ENCODE measurements at regions not wholly inside any gene's neighbourhood (a gene's known extent, or its start where the extent isn't known, plus 50 kb on each side); places are given as distances from the start of the nearest gene placed in this dataset.
"Not testable (repeated sequence)": the region's sequence is repeated elsewhere in the genome, so short reads cannot be mapped to it uniquely, and the experiment has no call there.

DNA sequence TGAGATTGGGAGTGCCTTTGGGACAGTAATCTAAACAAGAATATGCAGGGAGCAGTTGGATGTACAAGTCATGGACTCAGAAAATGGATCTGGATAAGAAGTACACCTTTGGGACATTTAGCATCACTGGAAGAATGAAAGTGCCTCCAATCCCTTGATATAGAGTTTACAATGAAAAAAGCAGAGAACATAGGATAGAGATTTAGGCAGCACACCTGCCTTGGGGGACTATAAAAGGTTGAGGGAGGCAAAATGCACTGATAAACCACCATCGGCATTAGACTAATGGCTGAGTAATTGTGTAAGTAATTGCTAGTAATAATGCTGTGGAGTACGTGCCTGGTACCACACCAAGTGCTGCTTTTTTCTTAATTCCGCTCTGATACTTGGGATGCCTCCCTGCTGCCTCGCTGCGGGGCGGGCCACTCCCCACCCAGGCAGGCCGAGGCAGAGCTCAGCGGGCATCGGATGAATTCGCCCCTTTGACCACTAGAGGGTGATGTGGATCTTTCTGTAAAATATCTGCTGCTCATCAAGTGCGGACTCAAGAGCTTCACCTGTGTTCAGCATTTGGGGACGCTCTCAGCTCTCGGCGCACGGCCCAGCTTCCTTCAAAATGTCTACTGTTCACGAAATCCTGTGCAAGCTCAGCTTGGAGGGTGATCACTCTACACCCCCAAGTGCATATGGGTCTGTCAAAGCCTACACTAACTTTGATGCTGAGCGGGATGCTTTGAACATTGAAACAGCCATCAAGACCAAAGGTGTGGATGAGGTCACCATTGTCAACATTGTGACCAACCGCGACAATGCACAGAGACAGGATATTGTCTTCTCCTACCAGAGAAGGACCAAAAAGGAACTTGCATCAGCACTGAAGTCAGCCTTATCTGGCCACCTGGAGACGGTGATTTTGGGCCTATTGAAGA, 99.9 kb downstream of the ANKRD18B start:
- peak; percentile 81 for DNase-seq

DNA sequence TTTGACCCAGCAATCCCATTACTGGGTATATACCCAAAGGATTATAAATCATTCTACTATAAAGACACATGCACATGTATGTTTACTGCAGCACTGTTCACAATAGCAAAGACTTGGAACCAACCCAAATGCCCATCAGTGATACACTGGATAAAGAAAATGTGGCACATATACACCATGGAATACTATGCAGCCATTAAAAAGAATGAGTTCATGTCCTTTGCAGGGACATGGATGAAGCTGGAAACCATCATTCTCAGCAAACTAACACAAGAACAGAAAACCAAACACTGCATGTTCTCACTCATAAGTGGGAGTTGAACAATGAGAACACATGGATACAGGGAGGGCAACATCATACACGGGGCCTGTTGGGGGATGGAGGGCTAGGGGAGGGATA, 104.3 kb downstream of the ANKRD18B start:
- not testable (repeated sequence) for DNase-seq

GRCh38 chr9:33628865-33629410, 104.9 kb downstream of the ANKRD18B start:
- DNase-seq = no peak

DNA sequence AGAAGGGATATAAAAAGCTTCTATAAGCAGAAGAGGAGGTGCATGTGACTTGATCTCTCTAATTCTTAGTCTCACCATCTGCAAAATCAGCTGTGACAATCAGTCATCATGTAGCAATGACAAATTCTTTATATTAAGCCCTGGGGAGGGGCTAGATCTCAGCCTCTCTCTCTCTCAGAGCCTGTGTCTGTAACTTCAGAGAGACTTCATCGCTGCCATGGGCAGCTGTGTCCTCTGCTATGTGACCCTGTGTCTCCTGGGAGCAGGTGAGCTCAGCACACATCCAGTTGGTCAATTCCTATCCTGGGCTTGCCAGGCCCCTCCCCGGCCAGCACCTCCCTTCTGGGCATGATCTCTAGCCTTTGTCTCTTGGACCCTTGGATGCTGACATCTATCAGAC, 109.6 kb downstream of the ANKRD18B start:
- DNase-seq = no peak

DNA sequence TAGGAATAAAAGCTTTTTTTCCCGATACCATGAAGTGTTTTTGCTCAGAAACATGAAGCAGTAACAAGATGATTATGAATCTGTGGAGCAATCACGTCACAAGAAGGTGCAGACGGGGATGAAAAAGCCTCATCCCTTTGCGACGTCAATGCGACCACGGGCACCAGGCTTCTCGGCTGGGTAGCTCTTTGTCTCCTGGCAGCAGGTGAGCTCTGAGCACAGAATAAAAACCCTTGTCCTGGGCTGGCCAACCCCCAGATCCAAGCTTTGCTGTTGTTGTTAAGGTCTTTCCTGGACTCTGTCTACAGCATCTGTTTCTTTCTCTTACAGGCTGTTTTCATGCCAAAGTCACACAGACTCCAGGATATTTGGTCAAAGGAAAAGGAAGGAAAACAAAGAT, 113.8 kb downstream of the ANKRD18B start:
- DNase-seq = no peak

- no peak for DNase-seq
Measured at GRCh38 chr9:33638391-33638915, 114.4 kb downstream of the ANKRD18B start.

- no peak for DNase-seq
Measured at GRCh38 chr9:33645706-33646105, 121.7 kb downstream of the ANKRD18B start.

GRCh38 chr9:33649463-33649862, 125.4 kb downstream of the ANKRD18B start:
- no peak for DNase-seq

DNA sequence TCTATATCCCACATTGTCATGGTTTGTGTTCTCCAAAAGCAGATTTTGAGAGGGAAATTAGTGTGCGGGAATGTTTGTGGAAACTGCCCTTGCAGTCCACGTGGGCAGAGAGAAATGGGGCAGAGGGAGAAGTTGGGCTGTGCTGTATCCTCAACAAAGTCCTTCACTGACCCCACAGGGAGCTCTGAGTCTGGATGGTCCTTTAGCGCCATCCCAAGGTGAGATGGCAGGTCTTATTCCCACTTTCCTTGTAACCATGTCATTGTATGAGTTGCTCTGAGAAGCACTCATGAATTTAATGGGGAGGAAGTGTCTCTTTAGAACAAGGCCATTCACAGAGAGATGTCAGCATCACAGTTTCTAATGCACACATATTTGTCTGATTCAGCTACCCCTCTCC, 127.1 kb downstream of the ANKRD18B start:
- DNase-seq = no peak

DNA sequence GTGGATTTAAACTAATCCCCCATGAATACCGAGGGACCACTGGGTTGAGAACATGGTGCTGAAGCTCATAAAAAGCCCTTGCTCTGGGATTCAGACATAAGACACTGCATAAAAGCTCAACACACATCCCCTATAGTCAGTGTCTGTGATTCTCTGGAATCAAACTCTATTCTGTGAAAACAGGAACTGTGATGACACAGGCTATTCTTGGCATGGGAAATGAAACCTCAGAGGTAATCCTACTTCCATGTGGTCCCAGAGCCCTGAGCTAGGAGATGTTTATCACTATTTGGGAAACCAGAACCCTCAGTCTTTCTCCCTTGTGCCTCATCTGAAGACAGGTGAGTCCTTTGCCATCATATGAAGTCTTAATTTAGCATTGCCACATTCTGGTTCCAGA, 135.4 kb upstream of the PRSS3 start:
- no peak for DNase-seq

- no peak for DNase-seq
Measured at GRCh38 chr9:33660772-33661171, 134.6 kb upstream of the PRSS3 start.

- DNase-seq = no peak
Measured at GRCh38 chr9:33661176-33661575, 134.2 kb upstream of the PRSS3 start.

- no peak for DNase-seq
Measured at GRCh38 chr9:33662871-33663270, 132.5 kb upstream of the PRSS3 start.

- DNase-seq = not testable (repeated sequence)
Measured at GRCh38 chr9:33676194-33676745, 119.1 kb upstream of the PRSS3 start.

GRCh38 chr9:33676746-33677505, 118.4 kb upstream of the PRSS3 start:
- peak; percentile 11 for DNase-seq

- DNase-seq = no peak
Measured at GRCh38 chr9:33677506-33677809, 117.9 kb upstream of the PRSS3 start.

DNA sequence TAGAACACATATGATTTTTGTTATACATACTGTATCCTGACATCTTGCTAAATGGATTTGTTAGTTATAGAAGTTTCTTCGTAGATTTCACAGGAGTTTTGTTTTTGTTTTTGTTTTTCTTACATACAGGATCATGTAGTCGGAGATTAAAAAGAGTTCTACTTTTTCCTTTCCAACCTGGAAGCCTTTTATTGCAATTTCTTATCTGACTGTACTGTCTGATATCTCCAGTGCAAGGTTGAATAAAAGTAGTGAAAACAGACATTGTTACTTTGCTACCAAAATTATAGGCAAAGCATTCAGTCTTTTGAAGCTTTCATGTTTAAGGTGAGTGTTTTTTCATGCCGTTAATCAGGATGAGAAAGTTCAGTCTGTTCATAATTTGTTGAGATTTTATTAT, 117.4 kb upstream of the PRSS3 start:
- no peak for DNase-seq

DNA sequence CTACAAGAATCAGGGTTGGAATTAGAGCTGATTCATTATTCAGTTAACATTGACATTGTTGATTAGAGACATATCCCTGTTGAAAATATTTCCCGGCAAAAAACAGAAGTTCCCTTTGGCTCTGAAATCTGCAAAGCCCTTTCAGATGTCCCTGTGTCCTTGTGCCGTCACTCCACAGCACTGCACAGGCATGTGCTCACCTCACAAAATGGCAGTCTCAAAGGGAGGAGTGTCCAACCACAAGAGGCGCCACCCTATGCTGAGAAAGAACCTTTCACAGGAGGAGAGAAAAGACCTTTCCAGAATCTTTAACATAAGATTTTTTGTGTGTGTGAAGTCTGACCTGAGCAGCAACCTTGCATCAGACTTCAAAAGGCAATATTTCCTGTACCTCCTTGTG, 112.8 kb upstream of the PRSS3 start:
- no peak for DNase-seq

GRCh38 chr9:33684831-33685230, 110.5 kb upstream of the PRSS3 start:
- no peak for DNase-seq

DNA sequence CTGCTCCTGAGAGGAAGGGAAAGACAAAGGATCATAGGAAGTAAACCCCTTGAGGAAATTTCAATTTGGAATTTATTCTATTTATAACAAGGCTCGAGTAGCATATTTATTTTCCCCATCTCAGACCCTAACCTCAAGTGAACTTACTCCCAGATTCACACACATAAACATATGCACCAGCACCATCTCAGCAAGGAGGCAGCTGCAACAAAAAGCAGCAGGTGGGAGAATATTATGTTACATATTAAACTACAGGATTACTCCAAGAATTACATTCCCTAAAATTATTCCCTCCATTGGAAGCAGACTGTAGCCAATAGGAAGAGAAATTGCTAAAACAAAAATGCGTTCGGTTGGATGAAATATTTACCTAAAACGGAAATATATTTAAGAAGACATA, 108.4 kb upstream of the PRSS3 start:
- DNase-seq = no peak

DNA sequence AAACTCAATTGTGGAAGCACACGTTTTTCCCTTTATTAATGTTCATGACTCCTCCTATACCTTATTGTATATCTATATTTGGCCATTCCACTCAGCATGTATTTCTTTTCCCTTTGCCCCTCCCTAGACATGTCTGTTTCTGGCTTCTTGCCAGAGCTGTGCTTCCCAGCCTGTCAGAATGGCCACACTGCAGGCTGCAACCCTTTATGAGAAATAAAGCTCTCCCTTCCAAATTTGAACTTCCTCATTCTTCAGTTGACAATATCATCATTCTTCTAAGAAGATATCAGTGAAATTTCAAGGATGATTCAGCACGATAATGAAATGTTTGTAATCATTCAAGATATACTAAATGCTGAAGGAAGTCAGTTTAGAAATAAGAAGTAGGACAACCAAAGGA, 107.6 kb upstream of the PRSS3 start:
- DNase-seq = no peak

DNA sequence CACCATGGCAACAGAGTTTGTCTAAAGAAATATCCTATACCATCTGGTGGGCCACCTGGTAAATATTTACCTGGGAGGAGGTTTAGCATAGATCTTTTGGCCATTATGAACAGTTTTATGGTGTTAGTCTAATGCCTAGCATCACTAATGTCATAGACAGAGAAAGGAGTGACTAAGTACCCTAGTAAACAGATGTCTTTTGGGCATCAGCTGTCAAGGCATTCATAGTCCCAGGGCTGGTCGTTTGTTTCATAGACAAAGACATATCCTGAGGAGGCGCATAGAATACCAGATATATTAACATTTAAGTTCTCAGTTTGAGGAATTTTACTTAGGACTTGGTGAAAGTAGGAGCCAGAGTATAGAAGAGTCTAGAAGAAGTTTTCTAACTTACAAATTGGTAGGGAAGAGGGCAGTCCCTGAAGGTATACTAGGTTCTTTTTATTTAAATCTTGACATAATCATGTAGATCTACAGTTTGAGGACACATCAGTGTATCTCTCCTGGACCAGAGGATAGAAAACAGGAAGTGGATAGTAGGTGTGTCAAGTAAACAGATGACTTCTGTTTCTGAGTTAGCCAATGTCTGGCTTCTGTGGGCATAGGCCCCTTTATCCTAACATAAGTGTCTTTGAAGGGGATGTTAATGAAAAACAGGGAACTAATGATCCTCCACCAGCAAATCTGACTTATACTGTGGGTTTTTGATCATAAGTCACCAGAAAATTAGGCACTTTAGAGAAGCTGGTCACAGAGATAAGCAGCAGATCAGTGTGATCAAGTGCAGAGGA, 105.0 kb upstream of the PRSS3 start:
- no peak for DNase-seq

DNA sequence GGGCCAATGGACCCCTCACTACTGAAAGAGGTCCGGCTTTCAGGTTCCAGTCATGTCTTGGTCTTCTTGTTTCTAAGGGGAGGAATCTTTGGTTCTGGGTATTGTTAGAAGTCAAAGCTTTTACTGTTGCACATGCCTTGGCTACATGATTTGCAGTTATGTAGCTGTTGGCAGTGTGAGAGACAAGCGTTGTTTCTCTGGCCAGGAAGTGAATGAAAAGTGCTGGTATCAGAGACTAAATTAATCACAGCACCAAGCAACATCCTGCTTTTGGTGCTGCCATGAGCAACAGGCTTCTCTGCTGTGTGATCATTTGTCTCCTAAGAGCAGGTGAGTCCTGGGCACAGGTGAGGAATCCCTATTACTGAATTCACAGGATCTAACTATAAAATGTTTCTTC, 100.1 kb upstream of the PRSS3 start:
- DNase-seq = no peak
